ENCODE measurements at regions not wholly inside any gene's neighbourhood (a gene's known extent, or its start where the extent isn't known, plus 50 kb on each side); places are given as distances from the start of the nearest gene placed in this dataset.

DNA sequence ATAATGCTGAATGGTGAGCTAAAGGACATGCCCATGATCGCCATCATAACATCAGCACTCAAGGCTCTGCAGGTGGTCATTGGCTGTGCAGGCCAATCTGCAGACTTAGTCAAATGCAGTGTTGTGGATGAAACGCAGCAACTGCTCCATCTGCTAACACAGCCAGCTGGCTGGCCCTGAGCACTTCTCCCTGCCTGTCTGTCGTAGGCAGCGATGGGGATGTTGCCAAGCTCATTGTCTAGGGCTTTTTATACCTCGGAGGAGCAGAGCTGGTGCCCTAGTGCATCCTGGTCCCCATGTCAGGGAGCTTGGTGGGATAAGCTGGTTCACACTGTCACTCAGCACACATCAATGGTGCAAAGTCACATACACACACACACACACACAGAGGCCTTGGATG, 189.4 kb downstream of the TENT4A start:
- no peaks in the 10 kb centered on the region for H3K9me3 Mint-ChIP-seq
- H3K27me3 Mint-ChIP-seq (ENCODE audit: low read depth in 3 of 3) = peaks cover 5 to 8% (median 6%) of the 10 kb centered on the region in 3 donors
- no peaks in the 10 kb centered on the region for H3K4me1 Mint-ChIP-seq
- H3K36me3 Mint-ChIP-seq = no peaks in the 10 kb centered on the region
- DNase-seq = no peak
- H3K27ac Mint-ChIP-seq = no peak overlapping the region
- no peak overlapping the region for H3K4me3 Mint-ChIP-seq

GRCh38 chr5:6903934-6904333, 190.7 kb downstream of the TENT4A start:
- H3K4me1 Mint-ChIP-seq = no peaks in the 10 kb centered on the region
- H3K4me3 Mint-ChIP-seq = no peak overlapping the region
- H3K27me3 Mint-ChIP-seq (ENCODE audit: low read depth in 3 of 3) = peaks cover 0 to 8% (median 6%) of the 10 kb centered on the region in 3 donors
- no peak overlapping the region for H3K27ac Mint-ChIP-seq
- H3K9me3 Mint-ChIP-seq = no peaks in the 10 kb centered on the region
- H3K36me3 Mint-ChIP-seq = no peaks in the 10 kb centered on the region
- DNase-seq = no peak

GRCh38 chr5:6904860-6905259, 191.6 kb downstream of the TENT4A start:
- DNase-seq = no peak
- Mint-ChIP-seq H3K27ac (no peak overlapping the region), H3K36me3 (no peaks in the 10 kb centered on the region), H3K4me3 (no peak overlapping the region), H3K9me3 (peaks cover 0 to 3% (median 0%) of the 10 kb centered on the region in 6 donors), H3K4me1 (no peaks in the 10 kb centered on the region), H3K27me3 (ENCODE audit: low read depth in 3 of 3) (peaks cover 0 to 8% (median 2%) of the 10 kb centered on the region in 3 donors)

DNA sequence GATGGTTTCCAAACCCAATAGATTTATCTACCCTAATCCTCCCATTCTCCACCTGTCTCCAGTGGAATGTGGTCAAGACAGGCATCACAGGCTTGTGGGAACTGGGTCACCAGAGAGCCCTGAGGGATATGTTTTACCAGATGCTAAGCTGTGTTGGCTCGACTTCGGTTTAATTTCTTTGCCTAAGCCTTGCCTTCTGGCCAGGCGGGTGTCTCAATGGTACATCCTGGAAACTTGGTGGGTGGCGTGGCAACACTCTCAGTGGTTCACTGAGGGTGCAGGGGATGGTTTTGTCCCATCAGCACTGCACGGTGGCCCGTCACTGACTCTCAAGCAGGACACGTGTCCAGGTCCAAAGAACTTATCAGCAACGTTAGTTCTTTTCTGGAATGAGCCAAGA, 192.2 kb downstream of the TENT4A start:
- Mint-ChIP-seq H3K9me3 (peaks cover 0 to 3% (median 0%) of the 10 kb centered on the region in 6 donors), H3K36me3 (no peaks in the 10 kb centered on the region), H3K27ac (no peak overlapping the region), H3K27me3 (ENCODE audit: low read depth in 3 of 3) (peaks cover 0 to 8% (median 2%) of the 10 kb centered on the region in 3 donors), H3K4me1 (no peaks in the 10 kb centered on the region), H3K4me3 (no peak overlapping the region)
- DNase-seq = no peak

DNA sequence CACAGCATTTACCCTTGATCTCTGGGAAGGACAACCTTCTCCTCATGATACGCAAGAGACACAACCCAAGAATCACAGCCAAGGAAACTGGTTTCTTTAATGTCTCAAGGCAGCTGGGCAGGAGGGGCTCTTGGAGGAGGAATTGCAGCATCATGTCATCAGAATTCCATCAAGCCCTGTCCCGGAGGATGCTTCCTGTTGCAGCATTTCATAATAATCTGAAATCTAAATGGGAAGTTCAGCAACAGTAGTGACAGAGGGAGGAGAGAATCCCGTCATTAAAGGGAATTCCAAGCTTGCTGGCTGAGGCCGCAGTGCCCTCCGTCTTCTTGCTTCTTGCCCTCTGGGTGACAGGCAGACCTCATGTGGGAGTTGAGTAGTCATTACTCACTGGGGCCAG, 192.7 kb downstream of the TENT4A start:
- H3K36me3 Mint-ChIP-seq = no peaks in the 10 kb centered on the region
- H3K9me3 Mint-ChIP-seq = peaks cover 0 to 3% (median 0%) of the 10 kb centered on the region in 6 donors
- no peak overlapping the region for H3K4me3 Mint-ChIP-seq
- DNase-seq = no peak
- H3K27ac Mint-ChIP-seq = no peak overlapping the region
- H3K27me3 Mint-ChIP-seq (ENCODE audit: low read depth in 3 of 3) = peaks cover 0 to 8% (median 2%) of the 10 kb centered on the region in 3 donors
- no peaks in the 10 kb centered on the region for H3K4me1 Mint-ChIP-seq

GRCh38 chr5:6907320-6907918, 194.2 kb downstream of the TENT4A start:
- peaks cover 0 to 8% (median 2%) of the 10 kb centered on the region in 3 donors for H3K27me3 Mint-ChIP-seq (ENCODE audit: low read depth in 3 of 3)
- H3K4me3 Mint-ChIP-seq = no peak overlapping the region
- no peak overlapping the region for H3K27ac Mint-ChIP-seq
- no peaks in the 10 kb centered on the region for H3K36me3 Mint-ChIP-seq
- H3K4me1 Mint-ChIP-seq = no peaks in the 10 kb centered on the region
- DNase-seq = no peak
- peaks cover 0 to 3% (median 0%) of the 10 kb centered on the region in 6 donors for H3K9me3 Mint-ChIP-seq

- H3K4me3 Mint-ChIP-seq = no peak overlapping the region
- no peaks in the 10 kb centered on the region for H3K36me3 Mint-ChIP-seq
- peaks cover 0 to 3% (median 0%) of the 10 kb centered on the region in 6 donors for H3K9me3 Mint-ChIP-seq
- H3K27ac Mint-ChIP-seq = no peak overlapping the region
- no peak for DNase-seq
- H3K27me3 Mint-ChIP-seq (ENCODE audit: low read depth in 3 of 3) = peaks cover 0 to 6% (median 3%) of the 10 kb centered on the region in 3 donors
- H3K4me1 Mint-ChIP-seq = no peaks in the 10 kb centered on the region
Observed at GRCh38 chr5:6909901-6910300, 196.7 kb downstream of the TENT4A start.

- Mint-ChIP-seq H3K4me1 (no peaks in the 10 kb centered on the region), H3K4me3 (no peak overlapping the region), H3K27me3 (ENCODE audit: low read depth in 3 of 3) (peaks cover 0 to 8% (median 3%) of the 10 kb centered on the region in 3 donors), H3K36me3 (no peaks in the 10 kb centered on the region), H3K27ac (no peak overlapping the region), H3K9me3 (peaks cover 0 to 3% (median 0%) of the 10 kb centered on the region in 6 donors)
- no peak for DNase-seq
Observed at GRCh38 chr5:6910950-6911349, 197.7 kb downstream of the TENT4A start.

GRCh38 chr5:6914347-6914746, 201.1 kb downstream of the TENT4A start:
- H3K27me3 Mint-ChIP-seq (ENCODE audit: low read depth in 3 of 3) = peaks cover 0 to 2% (median 1%) of the 10 kb centered on the region in 3 donors
- no peak for DNase-seq
- no peaks in the 10 kb centered on the region for H3K36me3 Mint-ChIP-seq
- H3K4me3 Mint-ChIP-seq = no peak overlapping the region
- no peaks in the 10 kb centered on the region for H3K4me1 Mint-ChIP-seq
- H3K9me3 Mint-ChIP-seq = peaks cover 0 to 4% (median 2%) of the 10 kb centered on the region in 6 donors
- H3K27ac Mint-ChIP-seq = no peak overlapping the region

GRCh38 chr5:6915574-6915973, 202.3 kb downstream of the TENT4A start:
- H3K4me3 Mint-ChIP-seq = no peak overlapping the region
- DNase-seq = no peak
- no peaks in the 10 kb centered on the region for H3K4me1 Mint-ChIP-seq
- no peak overlapping the region for H3K27ac Mint-ChIP-seq
- no peaks in the 10 kb centered on the region for H3K36me3 Mint-ChIP-seq
- peaks cover 0 to 2% (median 1%) of the 10 kb centered on the region in 3 donors for H3K27me3 Mint-ChIP-seq (ENCODE audit: low read depth in 3 of 3)
- peaks cover 0 to 4% (median under 1%) of the 10 kb centered on the region in 6 donors for H3K9me3 Mint-ChIP-seq

- Mint-ChIP-seq H3K36me3 (no peaks in the 10 kb centered on the region), H3K9me3 (peaks cover 0 to 4% (median under 1%) of the 10 kb centered on the region in 6 donors), H3K27ac (no peak overlapping the region), H3K27me3 (ENCODE audit: low read depth in 3 of 3) (peaks cover 0 to 4% (median under 1%) of the 10 kb centered on the region in 3 donors), H3K4me3 (no peak overlapping the region), H3K4me1 (no peaks in the 10 kb centered on the region)
- no peak for DNase-seq
Observed at GRCh38 chr5:6918255-6918654, 205.0 kb downstream of the TENT4A start.

- Mint-ChIP-seq H3K36me3 (no peaks in the 10 kb centered on the region), H3K27me3 (ENCODE audit: low read depth in 3 of 3) (peaks cover 0 to 4% (median 2%) of the 10 kb centered on the region in 3 donors), H3K4me3 (no peak overlapping the region), H3K4me1 (no peaks in the 10 kb centered on the region), H3K27ac (no peak overlapping the region), H3K9me3 (peaks cover 0 to 4% (median under 1%) of the 10 kb centered on the region in 6 donors)
- DNase-seq = no peak
Observed at GRCh38 chr5:6920628-6921256, 207.5 kb downstream of the TENT4A start.

GRCh38 chr5:6926491-6927038, 213.3 kb downstream of the TENT4A start:
- H3K9me3 Mint-ChIP-seq = peaks cover 0 to 5% (median 0%) of the 10 kb centered on the region in 6 donors
- no peak overlapping the region for H3K4me3 Mint-ChIP-seq
- no peaks in the 10 kb centered on the region for H3K4me1 Mint-ChIP-seq
- no peaks in the 10 kb centered on the region for H3K36me3 Mint-ChIP-seq
- H3K27ac Mint-ChIP-seq = no peak overlapping the region
- no peak for DNase-seq
- peaks cover 0 to 2% (median 2%) of the 10 kb centered on the region in 3 donors for H3K27me3 Mint-ChIP-seq (ENCODE audit: low read depth in 3 of 3)

- H3K4me3 Mint-ChIP-seq = no peak overlapping the region
Observed at GRCh38 chr5:6936031-6936430, 222.8 kb downstream of the TENT4A start.

More at GRCh38 chr5:6936031-6936430, 222.8 kb downstream of the TENT4A start:
- Mint-ChIP-seq H3K27ac (no peak overlapping the region), H3K36me3 (peaks cover 0 to 3% (median 0%) of the 10 kb centered on the region in 3 donors), H3K4me1 (no peaks in the 10 kb centered on the region), H3K9me3 (peaks cover 0 to 6% (median 0%) of the 10 kb centered on the region in 6 donors), H3K27me3 (ENCODE audit: low read depth in 3 of 3) (peaks cover 2 to 10% (median 4%) of the 10 kb centered on the region in 3 donors)
- DNase-seq = no peak
